H9 (cell line): ENCODE measurements at regions not wholly inside any gene's neighbourhood (a gene's known extent, or its start where the extent isn't known, plus 50 kb on each side); places are given as distances from the start of the nearest gene placed in this dataset.

ENCODE experiments used
- DNase-seq: peaks from one replicate; pipeline ENCODE4 v3.0.0-alpha.2; 2017
- H2AFZ ChIP-seq: one replicate; pipeline ENCODE4 v1.6.1; 2013; ENCODE audit warnings: mild to moderate bottlenecking, low read length, control low read depth, moderate library complexity
- H2AK5ac ChIP-seq: 2 replicates; pipeline ENCODE4 v1.6.1; 2013; ENCODE audit warnings: low read length, control low read depth, mixed read lengths; ENCODE audit not compliant: insufficient read length
- H2BK120ac ChIP-seq: one replicate; pipeline ENCODE4 v1.6.1; 2013; ENCODE audit warnings: low read depth, mild to moderate bottlenecking, low read length, control low read depth, inconsistent platforms; ENCODE audit not compliant: poor library complexity, severe bottlenecking
- H2BK12ac ChIP-seq: 2 replicates; pipeline ENCODE4 v1.6.1; 2013; ENCODE audit warnings: low read length, control low read depth, mixed read lengths, low read depth; ENCODE audit not compliant: insufficient read length
- H2BK15ac ChIP-seq: 2 replicates; pipeline ENCODE4 v1.6.1; 2013; ENCODE audit warnings: low read depth, low read length, control low read depth
- H2BK20ac ChIP-seq: one replicate; pipeline ENCODE4 v1.6.1; 2013; ENCODE audit warnings: low read depth, mild to moderate bottlenecking, low read length, control low read depth, inconsistent platforms; ENCODE audit not compliant: poor library complexity, severe bottlenecking
- H2BK5ac ChIP-seq: 2 replicates; pipeline ENCODE4 v1.6.1; 2013; ENCODE audit warnings: low read length, control low read depth, mixed read lengths; ENCODE audit not compliant: insufficient read length
- H3K14ac ChIP-seq: 2 replicates; pipeline ENCODE4 v1.6.1; 2013; ENCODE audit warnings: low read length, control low read depth; ENCODE audit not compliant: insufficient read depth
- H3K18ac ChIP-seq: 2 replicates; pipeline ENCODE4 v1.6.1; 2013; ENCODE audit warnings: low read depth, mild to moderate bottlenecking, mixed read lengths, low read length, control low read depth; ENCODE audit not compliant: insufficient read length
- H3K23ac ChIP-seq: 2 replicates; pipeline ENCODE4 v1.6.1; 2013; ENCODE audit warnings: low read length, control low read depth, mixed read lengths, low read depth; ENCODE audit not compliant: insufficient read length
- H3K23me2 ChIP-seq: 2 replicates; pipeline ENCODE4 v1.6.1; 2013; ENCODE audit warnings: low read depth, mild to moderate bottlenecking, mixed read lengths, low read length, control low read depth; ENCODE audit not compliant: insufficient read length, poor library complexity, severe bottlenecking
- H3K27ac ChIP-seq: 2 replicates; pipeline ENCODE4 v1.5.1; 2013; ENCODE audit warnings: low read length, control low read depth, mixed read lengths, low read depth; ENCODE audit not compliant: insufficient read length
- H3K27me3 ChIP-seq: 2 replicates; pipeline ENCODE4 v1.6.1; 2013; ENCODE audit warnings: low read length, control low read depth, inconsistent platforms; ENCODE audit not compliant: insufficient read depth
- H3K4ac ChIP-seq: 2 replicates; pipeline ENCODE4 v1.6.1; 2013; ENCODE audit warnings: low read depth, mild to moderate bottlenecking, control low read depth, inconsistent platforms, low read length, moderate library complexity
- H3K4me1 ChIP-seq: 2 replicates; pipeline ENCODE4 v1.6.1; 2013; ENCODE audit warnings: low read length, control low read depth, inconsistent platforms; ENCODE audit not compliant: insufficient read depth
- H3K4me2 ChIP-seq: 2 replicates; pipeline ENCODE4 v1.6.1; 2013; ENCODE audit warnings: low read length, control low read depth, mixed read lengths; ENCODE audit not compliant: insufficient read length, insufficient read depth
- H3K56ac ChIP-seq: 2 replicates; pipeline ENCODE4 v1.6.1; 2013; ENCODE audit warnings: low read depth, mild to moderate bottlenecking, mixed read lengths, low read length, control low read depth; ENCODE audit not compliant: insufficient read length
- H3K79me1 ChIP-seq: 2 replicates; pipeline ENCODE4 v1.6.1; 2013; ENCODE audit warnings: low read depth, mild to moderate bottlenecking, moderate library complexity, low read length, control low read depth, inconsistent platforms; ENCODE audit not compliant: insufficient read depth, poor library complexity, severe bottlenecking
- H3K79me2 ChIP-seq: 2 replicates; pipeline ENCODE4 v1.6.1; 2013; ENCODE audit warnings: low read length, control low read depth, inconsistent platforms; ENCODE audit not compliant: insufficient read depth
- H3K9ac ChIP-seq: 2 replicates; pipeline ENCODE4 v1.6.1; 2013; ENCODE audit warnings: low read length, control low read depth, mixed read lengths; ENCODE audit not compliant: insufficient read length; ENCODE audit errors: extremely low read depth
- H3K9me3 ChIP-seq: one replicate; pipeline ENCODE4 v1.6.1; 2013; ENCODE audit warnings: low read depth, low read length, inconsistent platforms; ENCODE audit not compliant: control insufficient read depth
- H3T11ph ChIP-seq: one replicate; pipeline ENCODE4 v1.6.1; 2013; ENCODE audit warnings: mild to moderate bottlenecking, low read length, control low read depth, inconsistent platforms
- H4K20me1 ChIP-seq: one replicate; pipeline ENCODE4 v1.6.1; 2013; ENCODE audit not compliant: control insufficient read depth, insufficient read length, insufficient read depth
- H4K5ac ChIP-seq: 2 replicates; pipeline ENCODE4 v1.6.1; 2013; ENCODE audit warnings: low read depth, mild to moderate bottlenecking, mixed read lengths, low read length, control low read depth; ENCODE audit not compliant: insufficient read length
- H4K8ac ChIP-seq: replicated peaks from 2 replicates; pipeline ENCODE4 v1.6.1; 2013; ENCODE audit warnings: low read length, control low read depth, mixed read lengths, low read depth; ENCODE audit not compliant: insufficient read length
- H4K91ac ChIP-seq: 2 replicates; pipeline ENCODE4 v1.6.1; 2013; ENCODE audit warnings: low read depth, mild to moderate bottlenecking, moderate library complexity, mixed read lengths, low read length, control low read depth; ENCODE audit not compliant: insufficient read length
- H3K27ac Mint-ChIP-seq, 3 experiments: 2 replicates in 2 of 3; 3 replicates in 1 of 3; pipeline ENCODE4 v1.8.0; 2020 to 2021; ENCODE audit warnings: mixed read lengths in 3 of 3, mild to moderate bottlenecking in 1 of 3, moderate library complexity in 1 of 3
- H3K27me3 Mint-ChIP-seq: 2 replicates; pipeline ENCODE4 v1.8.0; 2021; ENCODE audit warnings: low read depth, mild to moderate bottlenecking, moderate library complexity, mixed read lengths
- H3K36me3 Mint-ChIP-seq, 3 experiments: 2 replicates in 2 of 3; 3 replicates in 1 of 3; pipeline ENCODE4 v1.8.0; 2020 to 2021; ENCODE audit warnings: low read depth in 3 of 3, mixed read lengths in 3 of 3; ENCODE audit not compliant: insufficient read depth in 1 of 3
- H3K4me1 Mint-ChIP-seq, 2 experiments: 2 replicates each; pipeline ENCODE4 v1.8.0; 2020; ENCODE audit warnings: mixed read lengths in 2 of 2
- H3K4me3 Mint-ChIP-seq, 2 experiments: 2 replicates in 1 of 2; 3 replicates in 1 of 2; pipeline ENCODE4 v1.8.0; 2020 to 2021; ENCODE audit warnings: mild to moderate bottlenecking in 2 of 2, mixed read lengths in 2 of 2, moderate library complexity in 1 of 2
- H3K9me3 Mint-ChIP-seq, 2 experiments: 2 replicates in 1 of 2; 3 replicates in 1 of 2; pipeline ENCODE4 v1.8.0; 2020; ENCODE audit warnings: mild to moderate bottlenecking in 2 of 2, mixed read lengths in 2 of 2, moderate library complexity in 1 of 2
- CTCF ChIP-seq: fragments of 200-600 bp; sonication (generic); conservative IDR thresholded peaks from 3 replicates; pipeline ENCODE4 v1.8.0; 2021; ENCODE audit warnings: antibody characterized with exemption, mild to moderate bottlenecking
- WGBS: extraction: QIAGEN DNeasy Blood & Tissue Kit; methylation state at CpG from one replicate; pipeline ENCODE4 v1.1.7; 2013; ENCODE audit warnings: missing lambda C conversion rate, low lambda C conversion rate, mixed read lengths; ENCODE audit not compliant: insufficient read length; ENCODE audit errors: extremely low coverage; 5-methylcytosine and 5-hydroxymethylcytosine counted together

GRCh38 chr17:33583518-33584417, 290.7 kb upstream of the ASIC2 start:
- H3K4me2 ChIP-seq = no peak overlapping the region
- H4K20me1 ChIP-seq = no peaks in the 10 kb centered on the region
- DNase-seq = no peak
- no peaks in the 10 kb centered on the region for H3K9me3 ChIP-seq
- H2AFZ ChIP-seq = no peak overlapping the region
- H2BK20ac ChIP-seq = no peak overlapping the region
- no CpG with 5 or more reads among the region's 7 CpGs for WGBS
- H2BK12ac ChIP-seq = no peak overlapping the region
- no peak overlapping the region for H3K56ac ChIP-seq
- peaks cover 4% of the 10 kb centered on the region; the same call in 1 of the 2 replicates for H3K4me1 ChIP-seq
- Mint-ChIP-seq H3K27ac (peak overlapping the region in 2 of 3 experiments; percentile 46 to 66; a peak in 4 of 7 replicates), H3K9me3 (peaks cover 3 to 6% of the 10 kb centered on the region in 2 experiments; a peak in 4 of 5 replicates), H3K27me3 (peaks cover 4% of the 10 kb centered on the region), H3K4me1 (peaks cover 28 to 40% of the 10 kb centered on the region in 2 experiments), H3K36me3 (peaks cover 3 to 13% (median 8%) of the 10 kb centered on the region in 3 experiments; a peak in 6 of 7 replicates), H3K4me3 (no peak overlapping the region; a peak in 1 of 5 replicates)
- no peak overlapping the region for H4K8ac ChIP-seq
- H3K27me3 ChIP-seq = no peaks in the 10 kb centered on the region
- no peak overlapping the region for H3K4ac ChIP-seq
- TF ChIP-seq CTCF = no peak
- no peak overlapping the region for H4K5ac ChIP-seq
- no peak overlapping the region for H3K23ac ChIP-seq
- no peak overlapping the region for H2BK120ac ChIP-seq
- no peak overlapping the region for H4K91ac ChIP-seq
- H3K18ac ChIP-seq = no peak overlapping the region
- H3K79me2 ChIP-seq = no peaks in the 10 kb centered on the region
- no peak overlapping the region for H2AK5ac ChIP-seq
- no peaks in the 10 kb centered on the region for H3K23me2 ChIP-seq
- no peak overlapping the region for H3K27ac ChIP-seq
- H3T11ph ChIP-seq = no peak overlapping the region
- no peaks in the 10 kb centered on the region for H3K79me1 ChIP-seq
- H3K14ac ChIP-seq = no peak overlapping the region
- H2BK15ac ChIP-seq = no peak overlapping the region
- no peak overlapping the region for H2BK5ac ChIP-seq
- H3K9ac ChIP-seq = no peak overlapping the region
